ENCODE measurements at regions not wholly inside any gene's neighbourhood (a gene's known extent, or its start where the extent isn't known, plus 50 kb on each side); places are given as distances from the start of the nearest gene placed in this dataset.

DNA sequence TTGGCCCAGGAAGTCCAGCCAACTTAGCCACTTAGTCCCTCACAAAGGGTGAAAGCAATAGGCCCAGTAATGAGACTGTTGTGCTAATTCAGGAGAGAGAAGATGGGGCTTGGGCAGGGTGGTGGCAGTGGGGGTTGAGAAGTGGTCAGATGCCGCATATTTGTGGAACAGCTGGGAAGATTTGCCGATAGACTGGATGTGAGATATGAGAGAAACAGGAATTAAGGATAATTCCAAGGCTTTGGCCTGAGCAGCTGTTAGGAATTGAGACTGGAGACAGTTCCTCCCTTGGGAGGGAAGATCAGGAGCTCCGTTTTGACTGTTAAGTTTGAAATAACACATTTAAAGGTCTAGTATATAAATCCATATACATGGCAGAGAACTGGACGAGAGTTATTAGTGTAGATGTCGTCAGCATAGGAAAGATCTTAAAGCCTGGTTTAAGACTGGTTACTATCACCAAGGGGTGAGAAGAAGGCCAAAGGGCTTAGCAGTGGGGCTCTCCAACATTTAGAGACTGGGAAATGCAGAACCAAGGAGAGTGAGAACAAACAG is 323.7 kb upstream of the FAM78B start:
- TF ChIP-seq RARB (CRISPR knock-in tag; IDR thresholded peaks at IDR 0.05), result no peak
- TF ChIP-seq ZNF8 (CRISPR knock-in tag; IDR thresholded peaks at IDR 0.05), result no peak
- TF ChIP-seq, protein P1, sequence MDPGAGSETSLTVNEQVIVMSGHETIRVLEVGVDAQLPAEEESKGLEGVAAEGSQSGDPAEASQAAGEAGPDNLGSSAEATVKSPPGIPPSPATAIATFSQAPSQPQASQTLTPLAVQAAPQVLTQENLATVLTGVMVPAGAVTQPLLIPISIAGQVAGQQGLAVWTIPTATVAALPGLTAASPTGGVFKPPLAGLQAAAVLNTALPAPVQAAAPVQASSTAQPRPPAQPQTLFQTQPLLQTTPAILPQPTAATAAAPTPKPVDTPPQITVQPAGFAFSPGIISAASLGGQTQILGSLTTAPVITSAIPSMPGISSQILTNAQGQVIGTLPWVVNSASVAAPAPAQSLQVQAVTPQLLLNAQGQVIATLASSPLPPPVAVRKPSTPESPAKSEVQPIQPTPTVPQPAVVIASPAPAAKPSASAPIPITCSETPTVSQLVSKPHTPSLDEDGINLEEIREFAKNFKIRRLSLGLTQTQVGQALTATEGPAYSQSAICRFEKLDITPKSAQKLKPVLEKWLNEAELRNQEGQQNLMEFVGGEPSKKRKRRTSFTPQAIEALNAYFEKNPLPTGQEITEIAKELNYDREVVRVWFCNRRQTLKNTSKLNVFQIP (CRISPR knock-in tag; IDR thresholded peaks at IDR 0.05; ENCODE audit: borderline replicate concordance, low read depth), result no peak
- no peak for TF ChIP-seq CSDC2 (CRISPR knock-in tag; IDR thresholded peaks at IDR 0.05)
- no peak for TF ChIP-seq ZFP30 (CRISPR knock-in tag; IDR thresholded peaks at IDR 0.05)
- no peak for TF ChIP-seq ISL1 (CRISPR knock-in tag; IDR thresholded peaks at IDR 0.05)
- TF ChIP-seq, protein P2, sequence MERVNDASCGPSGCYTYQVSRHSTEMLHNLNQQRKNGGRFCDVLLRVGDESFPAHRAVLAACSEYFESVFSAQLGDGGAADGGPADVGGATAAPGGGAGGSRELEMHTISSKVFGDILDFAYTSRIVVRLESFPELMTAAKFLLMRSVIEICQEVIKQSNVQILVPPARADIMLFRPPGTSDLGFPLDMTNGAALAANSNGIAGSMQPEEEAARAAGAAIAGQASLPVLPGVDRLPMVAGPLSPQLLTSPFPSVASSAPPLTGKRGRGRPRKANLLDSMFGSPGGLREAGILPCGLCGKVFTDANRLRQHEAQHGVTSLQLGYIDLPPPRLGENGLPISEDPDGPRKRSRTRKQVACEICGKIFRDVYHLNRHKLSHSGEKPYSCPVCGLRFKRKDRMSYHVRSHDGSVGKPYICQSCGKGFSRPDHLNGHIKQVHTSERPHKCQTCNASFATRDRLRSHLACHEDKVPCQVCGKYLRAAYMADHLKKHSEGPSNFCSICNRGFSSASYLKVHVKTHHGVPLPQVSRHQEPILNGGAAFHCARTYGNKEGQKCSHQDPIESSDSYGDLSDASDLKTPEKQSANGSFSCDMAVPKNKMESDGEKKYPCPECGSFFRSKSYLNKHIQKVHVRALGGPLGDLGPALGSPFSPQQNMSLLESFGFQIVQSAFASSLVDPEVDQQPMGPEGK (CRISPR knock-in tag; IDR thresholded peaks at IDR 0.05; ENCODE audit: borderline replicate concordance), result no peak
- no peak for TF ChIP-seq GLIS3 (CRISPR knock-in tag; IDR thresholded peaks at IDR 0.05)
- no peak for TF ChIP-seq TCF4 (CRISPR knock-in tag; IDR thresholded peaks at IDR 0.05; ENCODE audit: borderline replicate concordance)
- TF ChIP-seq, protein P3, sequence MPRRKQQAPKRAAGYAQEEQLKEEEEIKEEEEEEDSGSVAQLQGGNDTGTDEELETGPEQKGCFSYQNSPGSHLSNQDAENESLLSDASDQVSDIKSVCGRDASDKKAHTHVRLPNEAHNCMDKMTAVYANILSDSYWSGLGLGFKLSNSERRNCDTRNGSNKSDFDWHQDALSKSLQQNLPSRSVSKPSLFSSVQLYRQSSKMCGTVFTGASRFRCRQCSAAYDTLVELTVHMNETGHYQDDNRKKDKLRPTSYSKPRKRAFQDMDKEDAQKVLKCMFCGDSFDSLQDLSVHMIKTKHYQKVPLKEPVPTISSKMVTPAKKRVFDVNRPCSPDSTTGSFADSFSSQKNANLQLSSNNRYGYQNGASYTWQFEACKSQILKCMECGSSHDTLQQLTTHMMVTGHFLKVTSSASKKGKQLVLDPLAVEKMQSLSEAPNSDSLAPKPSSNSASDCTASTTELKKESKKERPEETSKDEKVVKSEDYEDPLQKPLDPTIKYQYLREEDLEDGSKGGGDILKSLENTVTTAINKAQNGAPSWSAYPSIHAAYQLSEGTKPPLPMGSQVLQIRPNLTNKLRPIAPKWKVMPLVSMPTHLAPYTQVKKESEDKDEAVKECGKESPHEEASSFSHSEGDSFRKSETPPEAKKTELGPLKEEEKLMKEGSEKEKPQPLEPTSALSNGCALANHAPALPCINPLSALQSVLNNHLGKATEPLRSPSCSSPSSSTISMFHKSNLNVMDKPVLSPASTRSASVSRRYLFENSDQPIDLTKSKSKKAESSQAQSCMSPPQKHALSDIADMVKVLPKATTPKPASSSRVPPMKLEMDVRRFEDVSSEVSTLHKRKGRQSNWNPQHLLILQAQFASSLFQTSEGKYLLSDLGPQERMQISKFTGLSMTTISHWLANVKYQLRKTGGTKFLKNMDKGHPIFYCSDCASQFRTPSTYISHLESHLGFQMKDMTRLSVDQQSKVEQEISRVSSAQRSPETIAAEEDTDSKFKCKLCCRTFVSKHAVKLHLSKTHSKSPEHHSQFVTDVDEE (CRISPR knock-in tag; IDR thresholded peaks at IDR 0.05), result no peak
- no peak for TF ChIP-seq ARNTL (CRISPR knock-in tag; IDR thresholded peaks at IDR 0.05; ENCODE audit: borderline replicate concordance, low read depth)
- TF ChIP-seq PPARA (CRISPR knock-in tag; IDR thresholded peaks at IDR 0.05; ENCODE audit: borderline replicate concordance), result no peak

Data from SK-N-SH treated with all-trans-retinoic acid at 6 μM for 48 hours (cell line).